ENCODE measurements at regions not wholly inside any gene's neighbourhood (a gene's known extent, or its start where the extent isn't known, plus 50 kb on each side); places are given as distances from the start of the nearest gene placed in this dataset.

DNA sequence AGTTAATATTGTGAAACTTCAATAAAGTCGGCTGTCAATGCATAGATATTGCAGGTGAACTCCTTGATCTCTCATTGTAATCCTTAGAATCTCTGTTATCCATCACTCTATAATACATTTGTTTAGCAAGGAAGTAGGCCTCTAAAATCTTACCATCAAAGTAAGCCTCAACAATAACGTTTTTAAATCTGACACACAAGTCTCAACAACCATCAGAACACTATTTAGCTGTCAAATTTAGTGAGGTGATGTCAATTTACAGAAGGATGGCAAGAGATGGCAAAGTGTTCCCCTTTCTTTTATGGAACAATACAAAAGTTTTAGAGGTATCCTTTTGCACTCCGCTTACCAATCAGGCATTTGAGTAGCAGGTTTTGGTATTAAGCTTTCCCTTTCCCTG lies 67.6 kb downstream of the RWDD3 start:
- no peak for TF ChIP-seq EZH2 (IDR thresholded peaks at IDR 0.05; ENCODE audit: low read length)
- TF ChIP-seq, protein P1, sequence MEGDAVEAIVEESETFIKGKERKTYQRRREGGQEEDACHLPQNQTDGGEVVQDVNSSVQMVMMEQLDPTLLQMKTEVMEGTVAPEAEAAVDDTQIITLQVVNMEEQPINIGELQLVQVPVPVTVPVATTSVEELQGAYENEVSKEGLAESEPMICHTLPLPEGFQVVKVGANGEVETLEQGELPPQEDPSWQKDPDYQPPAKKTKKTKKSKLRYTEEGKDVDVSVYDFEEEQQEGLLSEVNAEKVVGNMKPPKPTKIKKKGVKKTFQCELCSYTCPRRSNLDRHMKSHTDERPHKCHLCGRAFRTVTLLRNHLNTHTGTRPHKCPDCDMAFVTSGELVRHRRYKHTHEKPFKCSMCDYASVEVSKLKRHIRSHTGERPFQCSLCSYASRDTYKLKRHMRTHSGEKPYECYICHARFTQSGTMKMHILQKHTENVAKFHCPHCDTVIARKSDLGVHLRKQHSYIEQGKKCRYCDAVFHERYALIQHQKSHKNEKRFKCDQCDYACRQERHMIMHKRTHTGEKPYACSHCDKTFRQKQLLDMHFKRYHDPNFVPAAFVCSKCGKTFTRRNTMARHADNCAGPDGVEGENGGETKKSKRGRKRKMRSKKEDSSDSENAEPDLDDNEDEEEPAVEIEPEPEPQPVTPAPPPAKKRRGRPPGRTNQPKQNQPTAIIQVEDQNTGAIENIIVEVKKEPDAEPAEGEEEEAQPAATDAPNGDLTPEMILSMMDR (optimal IDR thresholded peaks at IDR 0.05 in 1 of 3, IDR thresholded peaks at IDR 0.05 in 1 of 3, conservative IDR thresholded peaks at IDR 0.05 in 1 of 3; ENCODE audit: extremely low read depth in 1 of 3, insufficient read depth in 2 of 3, low read length in 3 of 3): no peak

Measured in keratinocyte (primary cell).